GM19452 (cell line): ENCODE measurements at regions not wholly inside any gene's neighbourhood (a gene's known extent, or its start where the extent isn't known, plus 50 kb on each side); places are given as distances from the start of the nearest gene placed in this dataset.
"Not testable (repeated sequence)": the region's sequence is repeated elsewhere in the genome, so short reads cannot be mapped to it uniquely, and the experiment has no call there.

Experiments
- ATAC-seq: cut with Tn5 transposase; IDR thresholded peaks from one replicate; pipeline ENCODE4 v1.9.1; 2021; ENCODE audit not compliant: unreplicated experiment

DNA sequence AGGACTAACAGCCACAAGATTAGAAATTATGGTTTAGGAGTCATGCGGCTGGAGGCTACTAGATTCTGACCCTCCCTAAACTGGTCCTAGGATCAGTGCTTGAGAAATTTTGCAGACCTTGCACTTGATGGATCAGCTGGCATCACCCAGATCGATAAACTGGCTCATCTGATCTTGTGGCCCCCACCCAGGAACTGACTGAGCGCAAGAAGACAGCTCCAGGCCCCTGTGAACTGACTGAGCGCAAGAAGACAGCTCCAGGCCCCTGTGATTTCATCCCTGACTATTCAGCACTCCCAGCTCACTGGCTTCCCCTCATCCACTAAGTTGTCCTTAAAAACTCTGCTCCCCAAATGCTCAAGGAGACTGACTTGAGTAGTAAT lies 67.8 kb downstream of the MRPL36 start:
- ATAC-seq = not testable (repeated sequence)

DNA sequence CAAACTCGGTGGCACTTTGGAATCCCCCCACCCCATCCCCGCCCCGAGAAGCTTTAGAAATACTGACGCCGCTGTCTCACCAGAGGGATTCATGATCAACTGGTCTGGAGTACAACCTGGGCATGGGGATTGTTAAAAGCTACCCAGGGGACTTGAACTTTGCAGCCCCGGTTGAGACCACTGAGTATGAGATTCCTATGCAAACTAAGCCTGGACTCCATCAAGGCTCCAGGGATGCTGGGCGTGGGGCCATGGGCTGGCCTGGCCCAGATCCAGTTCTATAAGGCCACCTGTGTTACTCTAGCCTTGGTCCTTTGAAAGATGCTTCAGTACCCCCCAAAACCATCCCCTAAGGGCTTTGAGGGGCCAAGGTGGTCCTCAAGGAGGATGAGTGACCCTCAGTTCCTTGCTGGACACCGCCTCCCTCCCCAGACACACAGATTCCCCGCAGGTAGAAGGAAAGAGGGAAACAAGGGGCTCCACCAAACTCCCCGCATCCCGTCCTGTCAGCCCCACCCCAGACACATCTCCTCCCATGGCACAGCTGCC lies 68.5 kb downstream of the MRPL36 start:
- ATAC-seq = no peak

GRCh38 chr5:1730487-1730847 lies 69.2 kb downstream of the MRPL36 start:
- no peak for ATAC-seq

GRCh38 chr5:1729641-1730486 lies 69.8 kb downstream of the MRPL36 start:
- ATAC-seq = no peak

DNA sequence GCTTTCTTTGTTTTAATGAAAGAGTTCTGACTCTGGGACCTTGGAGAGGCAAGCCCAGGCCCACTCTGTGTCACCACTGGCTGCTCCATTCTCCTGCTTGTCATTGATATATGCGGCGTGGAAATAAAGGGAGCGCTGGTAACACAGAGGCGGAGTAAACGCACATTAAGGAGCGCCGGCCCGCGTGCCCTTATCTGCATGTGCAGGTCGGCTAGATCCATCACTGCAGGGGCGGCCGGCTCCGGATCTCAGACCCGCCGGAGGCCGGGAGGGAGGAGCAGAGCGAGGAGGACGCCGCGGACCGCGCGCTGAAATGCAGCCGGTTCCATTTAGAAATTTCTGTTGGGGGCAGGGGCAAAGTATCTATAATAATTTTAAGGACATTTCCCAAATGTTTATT lies 70.8 kb downstream of the MRPL36 start:
- no peak for ATAC-seq

DNA sequence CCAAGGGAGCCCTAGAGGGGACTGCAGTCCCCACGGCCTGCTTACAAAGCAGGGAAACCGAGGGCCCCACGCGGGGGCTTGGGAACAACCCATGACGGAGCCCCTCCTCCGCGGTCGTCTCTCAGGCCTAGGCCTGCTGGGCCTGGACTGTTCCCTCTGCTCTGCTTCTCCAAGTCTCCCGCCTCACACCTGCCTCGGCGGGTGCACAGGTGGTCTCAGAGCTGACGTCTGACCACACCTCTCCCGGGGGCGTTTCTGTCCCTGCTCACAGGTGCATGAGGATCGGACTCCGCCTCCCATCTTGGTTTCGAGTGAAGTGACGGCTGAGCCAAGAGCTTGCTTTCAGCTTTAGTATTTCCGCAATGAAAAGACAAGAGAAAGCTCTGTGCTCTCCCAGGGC lies 72.1 kb downstream of the MRPL36 start:
- ATAC-seq = no peak

- no peak for ATAC-seq
These were observed 72.7 kb downstream of the MRPL36 start for GRCh38 chr5:1726956-1727355.

- ATAC-seq = no peak
These were observed 73.2 kb downstream of the MRPL36 start for GRCh38 chr5:1726469-1726865.

DNA sequence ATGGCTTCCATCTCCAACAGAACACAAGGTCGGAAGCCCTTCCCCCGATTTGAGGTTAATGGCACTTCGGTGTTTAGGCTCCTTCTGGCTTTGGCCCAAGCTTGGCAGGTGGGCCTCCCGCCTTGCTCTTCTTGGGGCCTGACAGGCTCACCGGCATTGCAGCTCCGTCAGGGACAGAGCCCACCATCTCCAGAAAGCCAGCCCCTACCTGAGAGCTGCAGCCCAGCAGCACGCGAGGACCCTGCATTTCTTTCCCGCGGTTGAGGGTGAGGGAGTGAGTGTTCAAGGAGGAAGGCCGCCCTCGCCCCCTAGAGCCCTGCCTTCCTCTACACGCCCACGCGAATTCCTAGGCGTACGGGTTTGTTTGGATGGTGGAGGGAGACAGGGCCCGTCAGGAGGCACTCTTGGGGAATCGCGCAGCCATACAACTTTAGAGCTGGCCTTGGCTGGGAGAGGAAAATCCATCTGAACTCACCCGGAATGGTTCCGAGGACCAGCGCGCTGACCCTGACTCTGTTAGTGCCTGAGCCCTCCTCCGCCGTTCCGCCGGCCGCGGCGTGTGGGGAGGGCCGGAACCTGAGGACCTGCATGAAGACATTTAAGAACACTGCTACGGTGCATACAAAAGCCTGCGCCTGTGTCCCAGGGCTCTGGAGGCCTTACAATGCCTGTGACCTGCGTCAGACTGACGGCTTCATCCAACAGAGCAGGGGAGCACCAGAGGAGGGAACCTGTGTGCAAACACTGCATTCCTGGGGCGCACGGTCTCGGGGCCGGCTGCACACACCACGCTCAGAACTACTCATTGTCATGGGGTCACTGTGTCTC lies 73.8 kb downstream of the MRPL36 start:
- ATAC-seq = no peak

DNA sequence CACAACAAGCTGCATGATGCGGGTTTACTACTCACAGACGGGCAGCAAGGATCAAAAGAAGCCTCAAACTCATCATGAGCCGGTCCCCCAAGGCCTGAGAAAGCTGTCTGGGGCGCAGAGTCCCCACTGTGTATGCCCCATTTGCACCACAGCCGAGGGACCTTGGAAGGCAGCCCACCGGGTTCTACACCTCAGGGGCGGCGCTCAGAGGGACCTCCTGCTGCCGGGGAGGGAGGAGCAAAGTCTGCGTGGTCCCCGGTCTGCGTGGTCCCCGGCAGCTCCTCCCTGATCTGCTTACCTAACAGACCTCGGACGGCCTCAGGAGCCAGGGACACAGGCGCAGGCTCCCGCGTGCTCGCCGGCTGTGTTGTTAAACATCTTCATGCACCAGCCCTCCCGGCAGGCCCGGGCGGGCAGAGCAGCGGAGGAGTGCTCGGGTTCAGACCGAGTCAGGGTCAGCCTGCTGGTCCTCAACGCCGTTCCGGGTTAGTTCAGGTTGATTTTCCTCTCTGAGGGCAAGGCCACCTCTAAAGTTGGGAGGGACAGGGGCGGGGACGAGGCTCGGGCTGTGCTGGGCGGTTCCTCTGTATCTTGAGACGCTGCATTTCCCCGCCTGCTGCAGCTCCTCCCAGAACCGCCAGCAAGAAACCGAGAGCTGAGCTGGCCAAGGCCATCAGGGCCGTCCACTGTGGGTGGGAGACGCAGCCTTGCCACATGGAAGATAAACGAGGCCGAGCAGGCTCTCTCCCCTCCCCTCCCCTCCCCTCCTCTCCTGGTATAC lies 74.6 kb downstream of the MRPL36 start:
- ATAC-seq = no peak

DNA sequence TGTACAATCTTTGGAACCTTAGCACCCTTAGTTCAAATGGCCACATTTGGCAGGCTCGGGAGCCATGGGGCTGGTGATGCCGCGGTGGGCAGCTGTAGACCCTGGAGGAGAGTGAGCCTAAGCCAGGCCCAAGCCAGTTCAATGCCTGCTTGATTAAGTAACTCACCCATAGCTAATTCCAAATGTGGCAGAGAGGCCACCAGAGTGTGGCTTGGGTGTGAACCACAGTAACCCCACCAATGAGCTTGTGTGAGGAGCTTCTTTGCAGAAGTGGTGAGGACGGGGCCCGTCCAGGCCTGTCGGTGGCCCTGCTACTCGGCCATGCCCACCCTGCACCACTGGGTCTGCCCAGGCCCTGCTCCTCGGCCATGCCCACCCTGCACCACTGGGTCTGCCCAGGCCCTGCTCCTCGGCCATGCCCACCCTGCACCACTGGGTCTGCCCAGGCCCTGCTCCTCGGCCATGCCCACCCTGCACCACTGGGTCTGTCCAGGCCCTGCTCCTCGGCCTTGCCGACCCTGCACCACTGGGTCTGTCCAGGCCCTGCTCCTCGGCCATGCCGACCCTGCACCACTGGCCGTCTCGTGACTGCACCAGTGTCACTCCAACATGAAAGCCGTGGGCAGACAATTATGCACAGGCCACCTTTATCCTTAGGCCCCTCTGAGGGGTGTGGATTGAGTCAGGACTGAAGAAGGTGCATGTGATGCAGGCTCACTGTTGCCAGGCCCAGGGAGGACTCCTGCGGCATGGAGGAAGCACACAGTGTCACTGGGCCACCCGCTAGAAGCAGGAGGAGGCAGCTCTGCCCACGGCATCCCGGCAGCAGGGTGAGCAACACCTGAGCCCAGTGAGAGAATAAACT lies 75.4 kb downstream of the MRPL36 start:
- ATAC-seq = no peak

GRCh38 chr5:1723476-1723875 lies 76.2 kb downstream of the MRPL36 start:
- no peak for ATAC-seq

- ATAC-seq = no peak
These were observed 76.8 kb downstream of the MRPL36 start for GRCh38 chr5:1722877-1723276.

DNA sequence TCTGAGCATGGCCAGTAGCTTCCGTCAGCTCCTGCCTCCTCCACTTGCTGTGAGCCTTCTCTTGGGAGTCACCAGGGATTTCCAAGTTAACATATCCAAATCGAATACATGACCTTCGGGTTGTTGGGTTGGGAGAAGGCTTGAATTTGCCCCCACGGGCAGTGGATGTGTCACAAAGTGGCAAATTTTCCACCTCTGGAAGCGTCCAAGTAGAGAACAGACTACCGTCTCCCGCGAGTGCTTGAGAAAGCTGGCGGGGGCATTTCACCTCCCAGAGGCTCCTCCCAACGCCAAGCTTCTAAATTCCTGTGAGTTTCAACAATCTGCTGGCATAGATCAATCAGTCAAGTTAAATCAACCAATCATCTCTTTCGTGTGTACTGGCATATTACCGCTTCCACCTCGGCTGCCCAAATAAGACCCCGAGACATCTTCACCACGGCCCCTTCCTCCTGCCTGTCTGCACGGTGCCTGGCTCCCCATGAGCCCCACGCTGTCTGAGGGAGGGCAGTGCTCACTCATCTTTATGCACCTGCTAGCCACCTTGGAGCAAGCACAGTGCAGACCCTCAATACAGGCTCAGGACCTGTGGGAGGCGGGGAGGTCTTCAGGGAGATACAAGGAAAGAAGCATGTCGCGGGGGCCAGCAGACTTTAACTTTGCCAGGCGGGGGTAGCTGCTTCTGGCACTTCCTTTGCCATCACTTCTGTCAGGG lies 79.1 kb downstream of the MRPL36 start:
- ATAC-seq = no peak

GRCh38 chr5:1719860-1720259 lies 79.8 kb downstream of the MRPL36 start:
- no peak for ATAC-seq

DNA sequence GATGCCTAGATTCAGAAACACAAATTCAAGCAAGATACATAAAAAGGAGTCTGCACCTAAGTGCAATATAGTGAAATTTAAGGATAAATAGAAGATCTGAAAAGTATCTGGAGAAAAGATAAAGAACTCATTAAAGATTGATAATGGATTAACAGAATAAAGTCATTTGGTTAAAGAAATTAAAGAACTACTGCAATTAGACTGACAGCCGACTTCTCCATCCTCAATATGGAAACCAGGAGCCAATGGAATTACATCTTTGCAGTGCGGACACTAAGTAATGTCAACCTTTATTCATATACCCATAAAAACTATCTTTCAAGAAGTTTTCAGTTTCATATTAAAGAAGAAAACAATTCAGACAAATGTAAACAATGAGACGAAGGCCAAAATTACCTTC lies 81.0 kb downstream of the MRPL36 start:
- no peak for ATAC-seq

DNA sequence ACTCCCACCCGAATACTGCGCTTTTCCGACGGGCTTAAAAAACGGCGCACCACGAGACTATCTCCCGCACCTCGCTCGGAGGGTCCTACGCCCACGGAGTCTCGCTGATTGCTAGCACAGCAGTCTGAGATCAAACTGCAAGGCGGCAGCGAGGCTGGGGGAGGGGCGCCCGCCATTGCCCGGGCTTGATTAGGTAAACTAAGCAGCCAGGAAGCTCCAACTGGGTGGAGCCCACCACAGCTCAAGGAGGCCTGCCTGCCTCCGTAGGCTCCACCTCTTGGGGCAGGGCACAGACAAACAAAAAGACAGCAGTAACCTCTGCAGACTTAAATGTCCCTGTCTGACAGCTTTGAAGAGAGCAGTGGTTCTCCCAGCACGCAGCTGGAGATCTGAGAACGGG lies 89.5 kb downstream of the MRPL36 start:
- ATAC-seq = not testable (repeated sequence)

DNA sequence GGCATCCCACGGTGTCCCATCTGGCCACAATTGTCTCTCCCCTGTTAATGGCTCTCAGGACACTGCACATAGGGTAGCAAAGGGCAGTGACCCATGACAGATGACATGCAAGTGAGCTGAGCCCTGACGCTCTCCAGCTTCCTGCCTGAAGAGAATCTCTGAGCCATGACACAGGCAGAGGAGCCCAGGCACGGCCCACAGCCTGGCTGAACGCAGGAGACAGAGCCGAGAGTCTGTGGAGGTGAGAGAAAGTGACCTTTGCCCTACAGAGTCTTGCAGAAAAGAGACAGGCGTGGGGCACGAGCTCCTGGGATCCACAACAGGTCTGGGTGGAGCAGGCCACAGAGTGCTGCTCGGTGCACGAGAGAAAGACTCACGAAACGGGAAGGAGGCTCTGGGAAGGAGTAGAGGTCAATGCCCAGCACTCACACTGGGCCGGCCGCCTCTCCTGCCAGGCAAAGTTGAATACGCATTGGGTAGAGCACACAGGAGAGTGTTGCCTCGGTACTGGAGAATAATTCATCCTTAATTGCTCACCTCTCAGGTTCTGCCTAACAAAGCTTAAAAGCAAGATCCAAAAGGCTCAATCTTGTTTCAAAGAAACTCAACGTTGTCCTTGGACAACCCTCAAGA lies 90.3 kb downstream of the MRPL36 start:
- no peak for ATAC-seq

DNA sequence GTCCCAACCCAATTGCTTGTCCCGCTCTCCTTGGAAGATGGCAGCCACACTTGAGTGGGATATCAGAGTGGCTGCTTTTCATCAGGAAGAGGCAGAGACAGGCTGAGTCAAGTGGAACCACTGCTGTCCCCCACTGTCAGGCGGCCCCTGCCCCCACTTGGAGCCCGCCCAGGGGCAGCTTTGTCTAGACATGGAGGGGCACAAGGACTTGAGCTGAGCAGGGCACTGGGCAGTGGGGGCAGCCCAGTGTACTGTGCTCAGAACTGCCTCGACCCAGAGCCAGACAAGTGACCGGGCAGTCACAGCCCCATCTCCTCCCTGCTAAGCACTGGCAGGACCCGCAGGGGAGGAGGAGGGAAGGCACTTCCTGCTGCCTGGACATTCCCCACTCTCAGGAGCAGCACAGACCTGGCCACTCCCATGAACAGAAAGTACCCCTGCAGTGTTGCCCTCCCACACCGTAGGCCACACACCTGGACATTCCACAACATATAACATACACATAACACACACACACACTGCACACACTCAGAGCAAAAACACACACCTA lies 91.0 kb downstream of the MRPL36 start:
- no peak for ATAC-seq
